Kidney (tissue), 13 donors: ENCODE measurements at regions not wholly inside any gene's neighbourhood (a gene's known extent, or its start where the extent isn't known, plus 50 kb on each side); places are given as distances from the start of the nearest gene placed in this dataset.

Source experiments
- DNase-seq, 5 donors: peaks; one replicate each; pipeline ENCODE4 v3.0.0-alpha.2; 2013 to 2020
- FAIRE-seq: peaks from 2 replicates; lab custom pipeline; 2012; peaks lifted over from hg19 to GRCh38; lab: Jason Lieb, UNC
- H3K27ac ChIP-seq, 2 donors: one replicate each; pipeline ENCODE4 v1.7.0; 2013; ENCODE audit warnings: low read depth in 2 of 2, low read length in 2 of 2, inconsistent platforms in 1 of 2
- H3K27me3 ChIP-seq: one replicate; pipeline ENCODE4 v1.7.1; 2013; ENCODE audit warnings: low read length, inconsistent platforms; ENCODE audit not compliant: control insufficient read depth, insufficient read depth
- H3K36me3 ChIP-seq, 3 donors: one replicate each; pipeline versions ENCODE4 v1.7.0 to v1.7.1; 2013; ENCODE audit warnings: low read length in 3 of 3, control low read depth in 1 of 3, inconsistent platforms in 1 of 3; ENCODE audit not compliant: insufficient read depth in 3 of 3, control insufficient read depth in 2 of 3
- H3K4me1 ChIP-seq, 3 donors: one replicate each; pipeline versions ENCODE4 v1.7.0 to v1.7.1; 2013; ENCODE audit warnings: low read length in 3 of 3, inconsistent platforms in 1 of 3, low read depth in 1 of 3; ENCODE audit not compliant: control insufficient read depth in 2 of 3, insufficient read depth in 2 of 3
- H3K4me3 ChIP-seq, 3 donors: one replicate each; pipeline versions ENCODE4 v1.7.0 to v1.8.1; 2013; ENCODE audit warnings: low read length in 3 of 3, control low read depth in 1 of 3, inconsistent platforms in 1 of 3
- H3K9ac ChIP-seq, 3 donors: one replicate each; pipeline versions ENCODE4 v1.7.0 to v1.7.1; 2013; ENCODE audit warnings: low read length in 3 of 3, control low read depth in 1 of 3, inconsistent platforms in 1 of 3
- H3K9me3 ChIP-seq, 3 donors: one replicate each; pipeline versions ENCODE4 v1.7.0 to v1.7.1; 2013; ENCODE audit warnings: low read length in 3 of 3, control low read depth in 1 of 3, inconsistent platforms in 1 of 3; ENCODE audit not compliant: control insufficient read depth in 2 of 3, insufficient read depth in 1 of 3
- intact Hi-C: fragments of 100-400 bp; cut with DNase I; formaldehyde crosslinking; loops from one replicate; pipeline ENCODE4 v1.11.1; 2022
- TF ChIP-seq, protein P1 (sequence below): IDR thresholded peaks from 3 replicates; pipeline ENCODE4 v1.5.1; 2012; ENCODE audit warnings: mild to moderate bottlenecking, moderate library complexity, borderline replicate concordance; ENCODE audit not compliant: insufficient read depth; ENCODE audit errors: extremely low read depth
- donor health status: control.
- donor health status: control.
- donor health status: control.
- donor health status: control.
- donor health status: control.
- donor health status: DM: yes; HTN: yes; CAD: no.
- donor health status: Normal renal cell carcinoma (clear cell type).

DNA sequence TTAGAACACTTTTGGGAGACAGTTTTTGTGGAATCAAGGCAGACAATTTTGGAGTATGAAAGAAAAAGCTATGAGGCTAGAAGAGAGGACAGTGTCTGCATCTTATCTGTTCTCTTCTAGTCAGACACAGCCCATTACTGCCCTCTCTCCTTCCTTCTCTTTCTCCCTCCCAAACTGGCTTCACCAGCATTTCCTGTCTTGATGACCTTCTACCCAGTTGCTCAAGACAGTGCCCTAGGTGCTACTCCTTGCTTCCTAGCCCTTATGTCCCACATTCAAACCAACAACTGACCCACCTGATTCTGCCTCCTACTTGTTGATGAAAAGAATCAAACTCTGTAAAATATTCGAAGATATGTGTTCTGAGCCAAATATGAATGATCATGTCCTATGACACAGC lies 116.4 kb upstream of the RIPOR2 start:
- Histone ChIP-seq H3K4me1 (no peaks in the 10 kb centered on the region), H3K27ac (no peak overlapping the region), H3K36me3 (no peaks in the 10 kb centered on the region), H3K27me3 (no peaks in the 10 kb centered on the region), H3K9me3 (no peaks in the 10 kb centered on the region), H3K4me3 (no peak overlapping the region), H3K9ac (no peak overlapping the region)
- TF ChIP-seq, protein P1, sequence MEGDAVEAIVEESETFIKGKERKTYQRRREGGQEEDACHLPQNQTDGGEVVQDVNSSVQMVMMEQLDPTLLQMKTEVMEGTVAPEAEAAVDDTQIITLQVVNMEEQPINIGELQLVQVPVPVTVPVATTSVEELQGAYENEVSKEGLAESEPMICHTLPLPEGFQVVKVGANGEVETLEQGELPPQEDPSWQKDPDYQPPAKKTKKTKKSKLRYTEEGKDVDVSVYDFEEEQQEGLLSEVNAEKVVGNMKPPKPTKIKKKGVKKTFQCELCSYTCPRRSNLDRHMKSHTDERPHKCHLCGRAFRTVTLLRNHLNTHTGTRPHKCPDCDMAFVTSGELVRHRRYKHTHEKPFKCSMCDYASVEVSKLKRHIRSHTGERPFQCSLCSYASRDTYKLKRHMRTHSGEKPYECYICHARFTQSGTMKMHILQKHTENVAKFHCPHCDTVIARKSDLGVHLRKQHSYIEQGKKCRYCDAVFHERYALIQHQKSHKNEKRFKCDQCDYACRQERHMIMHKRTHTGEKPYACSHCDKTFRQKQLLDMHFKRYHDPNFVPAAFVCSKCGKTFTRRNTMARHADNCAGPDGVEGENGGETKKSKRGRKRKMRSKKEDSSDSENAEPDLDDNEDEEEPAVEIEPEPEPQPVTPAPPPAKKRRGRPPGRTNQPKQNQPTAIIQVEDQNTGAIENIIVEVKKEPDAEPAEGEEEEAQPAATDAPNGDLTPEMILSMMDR: no peak
- FAIRE-seq: no peak
- no peak for DNase-seq
- intact Hi-C loops: no loop called here

DNA sequence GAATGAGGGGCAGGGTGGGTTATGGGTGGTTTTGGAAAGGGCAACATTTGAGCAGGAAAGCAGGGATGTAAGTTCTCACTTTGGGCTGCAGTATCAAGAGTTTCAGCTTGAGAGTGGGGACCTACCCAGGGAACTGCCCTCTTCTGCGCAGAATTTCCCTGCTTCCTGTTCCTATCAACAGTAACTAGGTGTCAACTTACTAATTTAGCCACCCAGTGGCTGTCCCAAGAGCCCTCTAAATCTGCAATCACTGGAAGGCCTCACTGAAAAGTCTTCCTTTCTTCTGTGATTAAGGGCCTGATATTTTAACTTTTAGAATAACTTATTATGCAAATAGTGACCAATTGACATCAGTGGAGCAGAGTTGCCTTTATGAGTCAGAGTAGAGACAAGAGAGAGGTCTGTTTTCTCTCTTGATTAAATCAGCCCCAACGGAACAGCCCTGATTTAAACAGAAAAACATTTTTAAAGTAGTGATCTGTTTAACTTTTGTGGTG lies 118.2 kb upstream of the RIPOR2 start:
- TF ChIP-seq, protein P1: no peak
- no peak for FAIRE-seq
- Histone ChIP-seq H3K36me3 (no peaks in the 10 kb centered on the region), H3K4me3 (no peak overlapping the region), H3K9ac (no peak overlapping the region), H3K27me3 (no peaks in the 10 kb centered on the region), H3K4me1 (no peaks in the 10 kb centered on the region), H3K27ac (no peak overlapping the region), H3K9me3 (no peaks in the 10 kb centered on the region)
- intact Hi-C loops: no loop called here
- DNase-seq: peak in 1 of 5 donors; percentile 40

DNA sequence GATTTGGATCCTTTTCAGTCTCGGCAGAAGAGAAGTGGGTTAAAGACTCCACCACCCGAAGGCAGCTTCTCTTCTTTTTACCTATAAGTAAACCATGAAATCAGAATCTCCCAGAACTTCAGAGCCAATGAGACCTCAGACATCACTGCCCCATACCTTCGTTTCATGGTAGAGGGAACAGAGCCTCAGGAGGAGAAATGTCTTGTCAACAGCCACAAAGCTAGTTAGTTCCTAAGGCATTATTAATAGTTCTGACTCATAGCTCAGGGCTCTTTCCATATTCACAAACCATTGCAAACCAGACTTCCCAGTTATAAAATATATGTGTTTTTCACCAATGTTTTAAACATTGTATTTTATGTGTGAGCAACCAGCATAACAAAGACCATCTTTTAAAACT lies 118.7 kb upstream of the RIPOR2 start:
- no peak overlapping the region for H3K9ac ChIP-seq
- FAIRE-seq: no peak
- TF ChIP-seq, protein P1: no peak
- no peaks in the 10 kb centered on the region for H3K27me3 ChIP-seq
- no peaks in the 10 kb centered on the region for H3K36me3 ChIP-seq
- H3K4me1 ChIP-seq: no peaks in the 10 kb centered on the region
- intact Hi-C loops: no loop called here
- no peak overlapping the region for H3K27ac ChIP-seq
- no peaks in the 10 kb centered on the region for H3K9me3 ChIP-seq
- H3K4me3 ChIP-seq: no peak overlapping the region
- DNase-seq: no peak

DNA sequence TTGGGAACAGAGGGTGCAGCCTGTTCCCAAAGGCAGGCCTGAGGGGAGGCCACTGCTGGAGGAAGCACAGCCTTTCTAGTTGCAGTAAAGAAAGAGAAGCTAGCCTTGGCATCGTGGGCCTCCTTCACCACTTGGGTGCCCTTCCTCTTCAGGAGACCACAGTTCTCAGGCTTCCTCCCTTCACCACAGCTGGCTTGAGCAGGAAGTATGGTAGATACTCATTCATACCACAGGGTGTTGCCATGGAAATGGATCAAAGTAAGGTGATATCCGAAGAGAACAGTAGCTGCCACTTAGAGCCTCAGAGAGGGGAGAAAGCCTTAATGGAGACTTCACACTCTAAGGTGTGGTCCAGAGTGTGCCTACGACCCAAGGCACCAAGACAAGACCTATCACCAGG lies 120.4 kb upstream of the RIPOR2 start:
- H3K27me3 ChIP-seq: no peaks in the 10 kb centered on the region
- intact Hi-C loops: no loop called here
- FAIRE-seq: no peak
- no peaks in the 10 kb centered on the region for H3K4me1 ChIP-seq
- H3K9me3 ChIP-seq: no peaks in the 10 kb centered on the region
- H3K4me3 ChIP-seq: no peak overlapping the region
- no peak overlapping the region for H3K27ac ChIP-seq
- TF ChIP-seq, protein P1: no peak
- no peak for DNase-seq
- no peak overlapping the region for H3K9ac ChIP-seq
- H3K36me3 ChIP-seq: no peaks in the 10 kb centered on the region
